GM19193 (cell line): ENCODE measurements at regions not wholly inside any gene's neighbourhood (a gene's known extent, or its start where the extent isn't known, plus 50 kb on each side); places are given as distances from the start of the nearest gene placed in this dataset.

ENCODE experiments used
- POLR2A ChIP-seq: IDR thresholded peaks from 4 replicates; pipeline ENCODE4 v1.6.1; 2011; ENCODE audit not compliant: insufficient read depth, insufficient read length; ENCODE audit errors: extremely low read depth

DNA sequence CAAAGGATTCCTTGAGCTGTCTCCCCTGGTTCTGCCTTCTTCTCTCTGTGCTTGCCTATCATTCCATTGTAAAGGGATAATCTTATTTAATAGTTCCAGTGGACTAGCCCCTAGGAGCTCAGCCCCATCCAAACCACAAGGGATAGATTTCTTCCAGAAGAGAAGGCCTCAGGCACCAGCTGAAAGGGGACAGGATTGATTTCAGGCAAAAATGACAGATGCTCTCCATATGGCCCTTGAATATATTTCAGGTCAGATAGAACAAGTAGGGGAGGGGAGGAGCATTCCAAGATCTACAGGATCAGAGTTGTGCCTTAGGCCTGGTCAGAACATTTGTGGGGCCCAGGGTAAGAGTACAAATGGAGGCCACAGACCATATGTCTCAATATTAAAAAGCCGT is 85.3 kb downstream of the RPLP1 start:
- no peak for TF ChIP-seq POLR2A

DNA sequence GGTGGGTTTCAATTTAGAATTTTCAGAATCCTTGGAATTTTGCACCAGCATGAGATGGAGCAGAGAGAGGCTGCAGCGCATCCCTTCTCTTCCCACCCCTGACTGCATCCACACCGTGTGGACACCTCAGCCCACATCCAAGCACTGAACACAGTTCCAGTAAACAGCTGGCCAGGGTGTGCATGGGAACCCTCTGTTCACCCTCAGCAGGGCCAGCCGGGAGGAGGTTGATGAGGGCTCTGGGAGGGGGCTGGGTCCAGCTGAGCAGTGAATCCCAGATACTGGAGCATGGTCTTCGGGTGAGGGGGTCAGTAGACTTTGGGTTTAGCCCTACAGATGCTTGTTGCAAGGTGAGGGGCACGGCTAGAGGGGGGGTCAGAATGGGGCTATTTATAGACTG is 85.8 kb downstream of the RPLP1 start:
- no peak for TF ChIP-seq POLR2A

DNA sequence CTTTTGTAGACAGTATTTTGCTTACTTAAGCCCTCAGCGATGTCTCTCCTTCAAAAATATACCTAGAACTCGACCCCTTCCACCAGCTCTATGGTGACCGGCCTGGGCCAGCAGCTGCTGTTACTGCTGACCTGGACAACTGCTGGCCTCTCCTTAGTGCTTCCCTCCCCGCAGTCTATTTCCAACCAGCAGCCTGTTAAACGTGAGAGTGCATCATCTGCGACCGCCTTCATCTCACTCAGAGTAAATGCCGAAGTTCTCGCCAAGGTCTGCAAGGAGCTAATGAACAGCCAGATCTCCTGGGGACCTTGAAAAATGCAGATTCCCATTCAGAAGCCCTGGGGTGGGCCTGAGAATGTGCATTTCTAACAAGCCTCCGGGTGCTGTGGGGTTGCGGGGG is 86.7 kb downstream of the RPLP1 start:
- no peak for TF ChIP-seq POLR2A

DNA sequence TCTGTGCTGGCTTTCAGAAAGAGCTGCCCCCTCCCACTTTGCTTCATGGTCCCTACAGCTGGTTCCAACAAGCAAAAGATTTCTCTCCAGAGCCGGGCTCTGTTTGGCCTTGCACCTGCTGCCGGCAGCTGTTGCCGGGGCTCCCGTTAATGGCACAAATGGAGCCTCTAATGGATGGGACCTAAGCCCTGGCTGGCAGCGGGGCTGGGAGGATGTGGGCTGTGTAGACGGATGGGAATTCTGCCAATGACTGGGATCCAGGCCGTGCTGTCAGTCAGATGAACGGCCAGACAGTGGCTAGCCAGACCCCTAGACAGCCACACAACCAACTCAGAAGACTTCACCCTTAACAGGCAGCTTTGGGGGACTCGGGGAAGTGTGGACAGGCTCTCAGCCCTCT is 88.0 kb downstream of the RPLP1 start:
- TF ChIP-seq POLR2A, result no peak

DNA sequence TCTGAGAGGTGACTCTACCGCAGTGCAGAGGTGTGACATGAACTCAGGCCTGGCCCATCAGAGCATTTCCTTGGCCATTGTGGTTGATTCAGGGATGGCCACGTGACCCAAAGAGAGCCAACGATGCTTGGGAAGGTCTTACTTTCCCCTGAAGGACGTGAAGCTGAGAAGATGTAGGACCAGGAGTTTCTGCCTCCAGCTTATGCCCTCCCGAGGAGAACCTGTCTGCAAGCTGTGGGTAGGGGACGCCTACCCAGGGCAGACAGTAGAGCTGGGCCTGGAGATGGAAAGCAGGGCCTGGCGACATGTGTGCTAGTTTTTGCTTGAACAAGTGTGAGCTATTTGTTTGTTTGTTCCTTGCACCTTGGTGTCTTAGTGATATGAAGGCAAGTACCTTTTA is 89.4 kb downstream of the RPLP1 start:
- TF ChIP-seq POLR2A, result no peak

DNA sequence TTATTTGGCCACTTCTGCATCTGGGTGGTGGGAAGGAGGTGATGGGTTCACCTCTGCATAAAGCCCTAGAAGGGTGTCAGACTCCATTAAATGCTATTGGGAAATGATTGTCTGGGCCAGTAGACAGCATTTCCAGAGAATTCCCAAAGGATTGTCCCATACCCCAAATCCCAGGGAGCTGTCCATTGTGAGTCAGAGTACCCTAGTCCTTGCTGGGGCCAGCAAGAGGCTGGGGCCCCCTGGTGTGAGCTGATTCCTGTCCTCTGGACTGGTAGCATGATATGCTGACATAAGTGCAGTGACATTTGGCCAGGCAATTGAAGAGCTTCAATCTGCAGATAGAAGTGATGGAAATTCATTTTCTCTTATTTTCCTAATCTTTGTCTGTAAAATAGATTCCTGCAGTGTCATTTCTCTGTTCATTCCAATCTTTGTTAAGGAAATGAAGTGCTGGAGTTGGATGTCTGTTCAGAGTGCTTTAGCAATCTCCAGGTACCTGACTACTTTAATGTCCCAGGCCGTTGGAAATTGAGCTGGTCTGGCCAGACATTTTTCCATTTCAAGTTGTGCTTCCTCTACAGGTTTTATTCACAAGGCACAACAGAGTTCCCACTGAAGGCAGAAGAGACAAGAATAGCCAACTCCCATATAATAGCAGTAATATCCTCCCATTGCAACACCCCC is 91.2 kb downstream of the RPLP1 start:
- no peak for TF ChIP-seq POLR2A

DNA sequence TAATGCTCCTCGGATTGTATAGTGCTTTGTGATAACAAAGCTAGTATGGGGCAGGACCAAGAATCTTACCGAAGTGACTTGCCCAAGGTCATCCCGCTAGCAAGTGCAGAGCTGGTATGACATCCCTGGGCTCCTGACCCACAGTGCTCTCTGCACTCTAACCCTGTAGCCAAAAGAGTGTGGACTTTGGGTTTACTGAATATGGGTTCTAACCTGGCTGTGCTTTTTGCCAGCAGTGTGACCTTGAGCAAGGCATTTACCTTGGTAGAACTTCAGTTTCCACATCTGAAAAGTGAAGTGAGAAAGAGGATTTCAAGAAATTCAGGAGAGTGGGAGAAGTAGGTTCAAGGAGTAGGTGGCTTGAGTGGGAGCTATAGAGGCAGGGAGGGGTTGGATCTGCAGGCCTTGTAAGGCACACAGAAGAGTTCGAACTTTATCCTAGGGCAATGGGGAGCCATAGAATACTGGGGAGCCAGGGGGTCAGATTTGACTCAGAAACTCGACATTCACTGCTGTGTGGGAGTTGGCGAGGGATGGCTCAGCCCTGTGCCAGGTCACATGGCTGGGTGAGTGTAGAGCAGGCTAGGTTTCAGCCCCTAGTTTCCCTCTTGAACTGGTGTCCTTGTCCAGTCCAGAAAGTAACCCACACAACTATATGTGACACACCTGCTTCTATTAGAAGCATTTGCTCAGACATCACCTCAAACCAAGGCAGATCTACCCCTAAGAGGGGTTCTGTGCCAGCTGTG is 91.9 kb downstream of the RPLP1 start:
- TF ChIP-seq POLR2A, result no peak

DNA sequence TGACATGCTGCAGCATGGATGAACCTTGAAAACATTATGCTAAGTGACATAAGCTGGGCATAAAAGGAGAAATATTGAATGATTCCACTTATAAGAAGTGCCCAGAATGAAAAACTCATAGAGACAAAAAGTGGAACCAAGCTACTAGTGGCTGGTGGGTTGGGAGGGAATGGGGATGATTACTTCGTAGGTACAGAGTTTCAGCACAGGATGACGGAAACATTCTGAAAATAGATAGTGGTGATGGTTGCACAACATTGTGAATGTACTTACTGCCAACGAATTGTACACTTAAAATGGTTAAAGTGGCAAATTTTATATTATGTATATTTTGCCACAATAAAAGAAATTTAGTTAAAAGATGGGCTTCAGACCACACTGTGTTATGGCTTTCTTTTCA is 93.6 kb downstream of the RPLP1 start:
- no peak for TF ChIP-seq POLR2A

DNA sequence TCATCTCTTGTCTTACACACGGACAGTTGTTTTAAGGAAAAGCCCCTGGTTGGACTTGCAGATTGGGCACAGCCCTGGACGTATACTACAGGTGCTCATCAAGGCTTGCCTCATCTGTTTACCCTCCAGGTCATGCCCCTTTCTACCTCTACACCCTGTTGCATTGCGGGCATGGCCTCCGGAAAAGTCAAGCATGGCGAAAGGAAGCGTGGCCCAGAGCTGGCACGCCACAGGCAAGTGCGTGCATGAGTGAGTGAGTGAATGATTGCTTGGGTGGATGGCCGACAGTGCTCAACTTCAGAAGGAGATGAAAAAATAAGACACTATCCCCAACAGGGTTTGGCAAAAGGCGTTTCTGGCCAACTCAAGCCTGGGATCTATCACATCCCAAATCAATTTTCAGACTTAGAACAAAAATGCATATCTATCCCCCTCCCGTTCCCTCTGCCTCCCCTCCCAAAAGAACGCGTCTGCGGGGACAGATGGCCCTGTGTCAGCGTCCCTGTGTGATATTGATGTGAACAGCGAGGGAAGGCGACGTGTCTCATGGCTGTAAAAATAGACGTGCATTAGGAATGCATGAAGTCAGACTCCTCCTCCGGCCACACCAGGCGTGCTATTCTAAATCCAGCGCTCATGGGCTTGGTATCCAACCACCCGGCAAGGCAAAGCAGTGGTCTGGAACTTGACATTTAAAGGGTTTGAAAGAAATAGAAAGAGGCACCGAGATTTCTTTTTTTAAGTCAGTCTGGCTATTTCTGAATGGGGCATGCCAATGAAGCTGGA is 96.0 kb downstream of the RPLP1 start:
- TF ChIP-seq POLR2A, result no peak

DNA sequence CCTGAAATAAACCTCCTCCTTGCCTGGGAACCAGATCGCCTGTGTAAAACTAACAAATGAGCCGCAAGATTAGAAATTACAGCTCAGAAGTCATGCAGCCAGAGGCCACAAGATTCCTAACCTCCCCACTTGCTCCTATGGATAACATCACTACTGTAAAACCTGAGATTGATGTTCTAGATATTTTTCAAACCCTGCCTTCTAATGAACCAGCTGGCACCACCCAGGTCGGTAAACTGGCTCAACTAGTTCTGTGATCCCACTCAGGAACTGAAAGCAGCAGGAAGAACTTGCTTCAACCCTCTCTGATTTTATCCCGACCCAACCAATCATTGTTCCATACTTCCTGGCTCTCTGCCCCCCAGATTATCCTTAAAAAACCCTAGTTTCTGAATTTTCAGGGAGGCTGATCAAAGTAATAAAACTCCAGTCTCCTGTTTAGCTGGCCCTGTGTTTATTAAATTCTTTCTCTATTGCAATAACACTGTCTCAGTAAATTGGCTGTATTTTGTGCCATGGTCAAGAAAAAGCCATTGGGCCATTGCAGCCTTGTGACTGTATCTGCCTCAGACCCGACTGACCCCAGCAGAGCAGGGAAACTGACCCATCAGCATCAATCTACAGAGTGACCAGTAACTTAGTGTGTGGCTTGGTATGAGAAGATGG is 98.9 kb downstream of the RPLP1 start:
- no peak for TF ChIP-seq POLR2A

DNA sequence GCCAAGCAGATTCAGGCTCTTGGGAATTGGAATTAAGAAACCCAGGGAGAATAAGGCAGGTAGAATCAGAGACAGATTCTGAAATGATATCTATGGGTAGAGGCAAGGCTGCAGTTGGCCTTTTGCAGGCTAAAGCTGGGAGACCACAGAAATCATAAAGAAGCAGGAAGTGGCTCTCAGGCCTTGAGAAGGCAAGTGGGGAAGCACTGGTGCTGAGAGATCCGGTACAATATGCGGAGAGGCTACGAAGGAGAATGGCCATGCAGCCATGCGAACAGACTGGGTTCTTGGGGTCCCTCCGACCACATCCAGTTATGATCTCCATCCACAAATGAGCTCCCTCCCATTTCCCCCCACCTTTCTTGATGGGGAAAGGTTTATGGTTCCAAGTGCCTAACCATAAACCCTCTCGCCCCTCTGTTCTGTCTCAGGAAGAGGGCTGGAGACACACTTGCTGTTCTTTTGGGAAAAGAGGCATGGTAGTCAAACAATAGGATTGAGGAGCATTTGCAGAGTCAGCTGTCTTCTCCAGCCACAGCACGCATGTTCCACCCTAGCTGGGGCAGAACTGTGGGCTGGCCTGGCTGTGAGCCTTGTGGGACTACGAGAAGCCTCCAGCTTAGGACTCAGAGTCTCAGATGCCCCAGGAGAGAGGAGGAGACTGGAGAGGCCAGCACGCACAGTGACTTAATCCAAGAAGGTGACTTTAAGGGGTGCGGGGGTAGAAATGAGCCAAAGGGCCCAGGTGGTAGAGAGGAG is 99.6 kb downstream of the RPLP1 start:
- no peak for TF ChIP-seq POLR2A

DNA sequence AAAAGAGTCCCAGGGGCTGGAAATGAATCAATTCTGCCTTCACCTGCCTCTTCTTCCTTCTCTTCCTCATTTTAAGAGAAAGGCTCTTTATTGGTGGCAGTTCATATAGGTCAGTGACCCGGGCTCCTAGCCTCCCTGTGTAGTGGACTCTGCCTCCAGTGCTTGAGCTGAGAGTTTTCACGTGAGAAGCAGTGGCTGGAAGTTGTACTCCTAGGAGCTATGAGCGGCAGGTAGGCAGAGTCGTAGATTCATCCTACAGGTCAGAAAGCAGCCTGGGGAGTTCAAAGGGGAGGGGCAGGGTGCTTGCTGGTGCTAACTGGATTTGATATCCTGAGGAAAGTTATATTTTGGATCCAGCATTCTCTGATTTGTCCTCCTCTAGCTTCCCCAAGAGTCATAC is 101.1 kb downstream of the RPLP1 start:
- no peak for TF ChIP-seq POLR2A

DNA sequence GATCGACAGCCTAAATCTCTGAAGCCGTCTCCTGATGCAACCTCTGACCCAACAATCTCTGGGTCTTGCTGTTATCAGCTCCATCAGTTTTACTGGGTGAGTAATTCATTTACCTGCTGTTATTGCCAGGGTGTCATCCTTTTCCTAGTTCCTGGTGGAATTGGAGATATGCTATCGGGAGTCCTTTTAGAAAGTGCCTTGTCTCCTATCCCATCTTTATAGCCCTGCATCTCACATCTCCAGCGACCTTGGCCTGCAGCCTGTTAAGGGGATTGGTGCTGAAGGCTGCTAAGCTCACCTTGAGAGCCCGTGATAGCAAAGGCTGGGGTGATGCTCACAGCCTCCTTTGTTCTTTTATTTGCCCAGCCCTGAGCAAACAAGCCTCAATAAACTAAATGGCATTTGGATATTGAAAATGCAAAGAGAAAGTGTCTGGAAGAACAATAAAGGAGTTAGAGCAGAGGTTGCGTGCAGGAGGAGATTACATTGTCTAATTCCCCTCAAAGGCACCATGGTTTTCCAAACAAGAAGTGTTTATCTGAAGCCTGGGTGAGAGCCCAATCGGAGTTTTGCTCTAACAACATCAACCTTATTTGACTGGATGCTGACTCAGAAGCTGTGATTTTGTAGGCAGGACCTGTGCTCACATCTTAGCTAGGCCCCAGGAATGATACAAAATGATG is 101.8 kb downstream of the RPLP1 start:
- TF ChIP-seq POLR2A, result no peak

DNA sequence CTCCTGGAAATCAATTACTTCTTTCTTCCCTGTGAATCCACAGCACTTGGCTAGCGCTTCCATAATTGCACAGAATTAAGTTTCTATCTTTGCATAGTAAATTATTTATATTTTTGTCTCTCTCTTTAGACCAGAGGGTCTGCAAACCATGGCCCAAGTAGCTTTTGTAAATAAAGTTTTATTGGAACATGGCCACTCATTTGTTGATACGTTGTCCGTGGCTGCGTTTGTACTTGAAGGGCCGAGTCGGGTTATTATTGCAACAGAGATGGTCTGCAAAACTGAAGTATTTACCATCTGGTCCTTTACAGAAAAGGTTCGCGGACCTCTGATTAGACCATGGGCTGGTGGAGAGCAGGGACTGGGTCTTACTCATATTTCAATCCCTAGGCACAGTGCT is 102.5 kb downstream of the RPLP1 start:
- no peak for TF ChIP-seq POLR2A
